Stimulated activated CD4-positive, alpha-beta T cell treated with anti-CD3 and anti-CD28 coated beads, Interleukin-1b, Interleukin-23, amount 100 ng/mL, for 24 hours (primary cell): ENCODE measurements at regions not wholly inside any gene's neighbourhood (a gene's known extent, or its start where the extent isn't known, plus 50 kb on each side); places are given as distances from the start of the nearest gene placed in this dataset.

Experiments
- DNase-seq, 4 experiments: peaks; one replicate each; pipeline ENCODE4 v3.0.0-alpha.2; 2020; ENCODE audit warnings: low read depth in 4 of 4, low spot score in 1 of 4

DNA sequence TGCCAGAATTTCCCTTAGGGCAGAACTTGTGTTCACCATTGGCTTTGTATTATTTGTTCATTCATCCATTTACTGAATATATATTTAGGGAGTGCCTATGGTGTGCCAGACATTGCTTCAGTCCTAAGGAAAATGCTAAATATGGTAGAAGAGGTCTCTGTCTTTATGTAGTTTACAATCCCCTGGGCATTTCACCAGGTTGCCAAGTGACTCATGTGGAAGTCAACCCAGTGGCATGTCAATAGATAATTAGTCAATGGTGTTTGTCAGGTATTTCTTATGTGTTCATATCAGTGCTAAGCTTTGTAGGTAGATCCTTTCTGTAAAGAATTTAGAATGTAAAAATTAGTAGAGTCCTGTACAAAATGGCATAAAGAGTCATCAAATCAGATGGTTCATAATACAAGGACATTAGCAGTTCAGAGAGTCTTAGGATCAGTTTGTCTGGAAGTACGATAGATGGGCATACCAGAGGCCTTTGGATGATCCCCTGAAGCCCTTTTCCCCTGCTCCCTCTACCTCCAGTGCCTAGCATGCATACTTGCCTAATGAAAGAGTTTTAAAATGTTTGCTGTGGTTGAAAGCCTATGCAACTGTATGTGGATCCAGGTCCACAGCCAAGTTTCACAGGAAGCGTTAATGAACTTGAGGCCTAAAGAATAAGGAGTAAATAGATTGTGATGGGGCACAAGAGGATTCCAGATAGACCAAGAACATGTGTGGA lies 58.5 kb upstream of the SESN3 start:
- DNase-seq: no peak

- DNase-seq: no peak
Measured at GRCh38 chr11:95284057-95285052, 53.4 kb upstream of the SESN3 start.

- no peak for DNase-seq
Measured at GRCh38 chr11:95283650-95284049, 52.6 kb upstream of the SESN3 start.

GRCh38 chr11:95283146-95283545 lies 52.1 kb upstream of the SESN3 start:
- DNase-seq: no peak

- no peak for DNase-seq
Measured at GRCh38 chr11:95282291-95282751, 51.3 kb upstream of the SESN3 start.
